Kasumi-1 (cell line): ENCODE measurements at regions not wholly inside any gene's neighbourhood (a gene's known extent, or its start where the extent isn't known, plus 50 kb on each side); places are given as distances from the start of the nearest gene placed in this dataset.

Experiments used
- DNase-seq, 2 experiments: peaks; one replicate each; lab custom pipeline; 2025; lab: John Stamatoyannopoulos, UW

DNA sequence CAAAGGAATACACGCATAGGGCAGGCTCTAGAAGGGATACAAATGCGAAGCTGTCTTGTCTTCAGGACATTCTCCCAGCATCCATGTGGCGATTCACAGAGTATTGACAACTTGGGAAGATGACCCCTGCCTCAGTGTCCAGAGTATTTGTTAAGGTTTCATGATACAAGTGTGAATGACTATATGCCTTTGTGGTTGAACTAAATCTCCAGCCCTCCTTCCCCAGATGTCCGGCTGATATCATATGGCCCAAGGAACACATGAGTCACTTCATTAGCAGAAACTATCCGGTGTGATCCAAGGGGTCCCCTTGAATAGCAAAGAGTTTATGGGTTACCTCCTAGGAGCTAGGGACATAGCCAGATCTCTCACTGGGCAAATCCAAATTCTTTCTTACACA lies 151.0 kb downstream of the INSIG2 start:
- DNase-seq = no peak

GRCh38 chr2:118237451-118237850 lies 149.2 kb downstream of the INSIG2 start:
- DNase-seq = no peak

GRCh38 chr2:118232796-118233195 lies 144.5 kb downstream of the INSIG2 start:
- DNase-seq = no peak

DNA sequence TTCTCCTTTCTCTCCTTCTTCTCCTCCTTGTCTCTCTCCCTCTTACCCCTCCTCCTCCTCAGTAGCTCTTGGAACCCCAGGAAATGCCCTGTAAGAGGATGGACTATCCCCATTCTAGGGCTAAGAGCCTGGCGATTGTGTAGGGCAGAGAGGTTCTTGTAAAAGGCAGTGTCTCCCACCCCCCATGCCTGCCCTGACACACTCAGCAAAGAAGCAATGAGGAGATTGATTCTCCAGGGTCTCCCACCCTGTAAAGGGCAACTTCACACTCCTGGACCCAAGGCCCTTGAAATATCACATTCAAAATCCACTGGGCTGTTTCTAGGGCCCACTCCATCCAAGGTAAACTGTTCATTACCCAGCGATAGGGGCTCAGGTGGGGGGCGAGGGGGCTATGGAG lies 144.1 kb downstream of the INSIG2 start:
- DNase-seq = no peak

- no peak for DNase-seq
Observed at GRCh38 chr2:118231759-118232158, 143.5 kb downstream of the INSIG2 start.

GRCh38 chr2:118227698-118228508 lies 139.6 kb downstream of the INSIG2 start:
- DNase-seq = no peak

- no peak for DNase-seq
Observed at GRCh38 chr2:118225666-118226065, 137.4 kb downstream of the INSIG2 start.

DNA sequence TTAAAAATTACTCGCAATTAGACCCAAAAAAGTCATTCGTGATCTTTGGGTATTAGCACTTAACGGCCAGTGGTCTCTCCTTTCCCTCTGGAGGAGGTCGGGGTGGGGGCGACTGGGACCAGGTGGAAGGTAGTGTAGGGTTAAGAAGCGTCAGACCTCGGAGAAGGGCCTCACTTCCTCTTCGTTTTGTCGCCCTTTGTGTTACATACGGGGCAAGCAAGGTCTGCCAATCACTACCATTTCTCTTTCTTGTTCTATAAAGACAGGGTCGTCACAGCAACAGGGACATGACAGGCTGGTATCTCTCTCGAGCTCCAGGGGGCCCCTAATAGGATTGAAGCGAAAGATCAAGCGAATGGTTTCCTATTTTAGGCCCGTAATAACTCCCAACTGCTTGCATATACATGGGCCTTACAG lies 136.6 kb downstream of the INSIG2 start:
- no peak for DNase-seq

GRCh38 chr2:118223992-118224894 lies 136.0 kb downstream of the INSIG2 start:
- DNase-seq = peak in 1 of 2 experiments; percentile 8

- no peak for DNase-seq
Observed at GRCh38 chr2:118223511-118223991, 135.3 kb downstream of the INSIG2 start.

- no peak for DNase-seq
Observed at GRCh38 chr2:118222672-118223421, 134.6 kb downstream of the INSIG2 start.

DNA sequence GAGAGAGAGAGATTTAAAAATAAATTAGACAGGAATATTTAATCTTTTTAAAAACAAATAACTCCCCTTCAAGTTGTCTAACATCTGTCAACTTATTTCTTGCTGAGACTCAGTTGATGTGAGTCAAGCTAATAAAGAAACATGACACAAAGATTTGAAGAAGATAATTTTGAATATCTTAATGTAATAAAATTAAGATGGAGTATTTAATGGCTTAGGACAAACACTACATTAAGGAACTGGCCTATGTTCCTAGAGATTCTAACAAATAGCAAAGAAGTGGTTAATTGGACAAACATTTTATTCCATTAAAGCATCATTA lies 134.0 kb downstream of the INSIG2 start:
- no peak for DNase-seq

DNA sequence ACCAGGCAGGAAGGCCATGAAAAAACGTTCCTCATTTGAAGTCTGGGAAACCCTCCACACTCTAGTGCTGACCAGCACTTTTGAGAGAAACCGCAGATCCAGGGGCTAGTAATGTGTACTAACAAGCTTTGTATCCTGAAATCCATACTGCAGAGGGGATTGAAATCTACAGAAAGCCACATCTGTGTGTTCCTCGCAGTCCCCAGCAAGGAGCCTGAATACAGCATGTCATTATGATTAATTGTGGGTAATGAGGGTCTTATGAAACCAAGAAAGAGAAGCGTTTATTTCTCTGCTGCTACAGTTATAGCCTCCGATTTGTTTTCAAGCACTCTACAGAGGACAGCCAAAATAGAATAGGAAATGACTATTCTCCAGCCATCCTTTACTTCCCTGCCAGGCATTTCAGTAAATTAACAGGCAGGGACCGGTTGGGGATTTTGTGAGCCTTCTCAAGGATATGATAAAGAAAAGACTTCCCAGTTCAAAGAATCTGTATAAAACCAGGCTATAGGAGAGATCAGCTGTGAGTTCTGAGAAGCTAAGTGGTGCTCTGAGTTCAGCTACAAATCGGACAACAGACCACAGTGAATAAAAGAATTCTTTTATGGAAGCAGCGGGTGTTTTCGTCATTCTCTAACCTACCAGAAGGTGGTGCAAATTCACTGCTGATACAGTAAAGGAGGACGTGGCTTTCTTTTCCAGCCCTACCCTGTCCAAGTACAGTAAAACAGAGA lies 133.4 kb downstream of the INSIG2 start:
- DNase-seq = peak; percentile 78 to 89

DNA sequence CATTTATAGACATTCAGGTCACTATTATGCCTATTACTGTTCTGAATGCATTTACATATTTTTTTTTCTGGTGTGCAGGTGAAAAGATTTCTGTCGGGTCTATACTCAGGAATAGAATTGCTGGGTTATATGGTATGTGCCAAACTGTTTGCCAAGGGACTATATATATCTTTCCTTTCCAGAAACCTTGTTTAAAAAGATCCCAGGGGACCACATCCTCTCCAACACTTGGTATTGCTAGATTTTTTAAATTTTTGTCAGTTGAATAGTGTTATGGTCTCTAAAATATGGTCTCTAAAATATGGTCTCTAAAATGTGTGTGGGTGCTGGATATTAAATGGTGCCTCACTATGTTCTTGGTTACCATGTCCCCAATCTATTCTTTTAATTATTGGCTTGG lies 131.3 kb downstream of the INSIG2 start:
- DNase-seq = no peak

GRCh38 chr2:118216224-118216623 lies 128.0 kb downstream of the INSIG2 start:
- DNase-seq = no peak

- DNase-seq = no peak
Observed at GRCh38 chr2:118209727-118210126, 121.5 kb downstream of the INSIG2 start.

DNA sequence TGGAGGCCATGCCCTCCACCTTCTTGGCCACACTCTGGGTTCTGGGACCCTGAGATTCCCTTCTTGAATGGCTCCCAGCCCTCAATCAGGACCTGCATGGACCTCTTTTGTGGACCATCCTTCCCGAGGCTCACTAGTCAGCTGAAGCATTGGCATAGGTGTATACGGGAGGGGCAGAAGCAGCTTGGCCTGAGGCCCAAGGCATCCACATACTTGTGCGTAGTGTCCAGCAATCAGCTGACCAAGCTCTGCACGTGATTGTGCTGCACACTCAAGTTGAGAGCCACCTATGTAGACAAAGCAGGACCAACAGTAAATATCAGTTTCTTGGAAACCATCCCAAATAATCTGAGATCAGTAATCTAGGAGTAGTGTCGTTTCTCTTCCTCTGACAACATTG lies 119.6 kb downstream of the INSIG2 start:
- DNase-seq = no peak

DNA sequence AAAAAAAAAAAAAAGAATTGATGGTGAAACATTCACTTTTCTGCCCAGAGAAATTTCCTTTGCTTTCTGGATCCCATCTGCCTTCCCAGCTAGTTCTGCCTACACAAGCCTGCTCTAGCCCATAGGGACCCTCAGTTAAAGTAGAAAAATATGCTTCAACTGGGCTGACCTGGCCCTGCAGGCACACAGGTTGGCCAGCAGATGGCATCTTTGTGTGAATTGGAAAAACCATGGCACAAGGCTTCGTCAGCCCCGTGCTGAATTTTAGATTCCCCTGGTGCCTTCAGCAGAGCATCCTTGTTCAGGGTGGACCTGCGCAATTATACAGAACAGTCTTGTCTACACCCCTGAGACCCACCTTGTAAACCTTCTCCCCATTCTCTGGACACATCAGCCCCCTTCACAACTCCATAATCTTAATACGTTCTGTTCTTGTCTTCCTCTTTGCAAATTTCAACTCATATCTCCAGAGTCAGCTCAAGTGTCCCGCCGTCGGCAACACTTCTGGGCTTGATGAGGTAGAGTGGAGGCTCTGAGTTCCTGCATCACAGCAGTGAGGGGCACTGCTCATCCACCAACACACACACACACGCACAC lies 114.5 kb downstream of the INSIG2 start:
- peak; percentile 58 to 76 for DNase-seq

DNA sequence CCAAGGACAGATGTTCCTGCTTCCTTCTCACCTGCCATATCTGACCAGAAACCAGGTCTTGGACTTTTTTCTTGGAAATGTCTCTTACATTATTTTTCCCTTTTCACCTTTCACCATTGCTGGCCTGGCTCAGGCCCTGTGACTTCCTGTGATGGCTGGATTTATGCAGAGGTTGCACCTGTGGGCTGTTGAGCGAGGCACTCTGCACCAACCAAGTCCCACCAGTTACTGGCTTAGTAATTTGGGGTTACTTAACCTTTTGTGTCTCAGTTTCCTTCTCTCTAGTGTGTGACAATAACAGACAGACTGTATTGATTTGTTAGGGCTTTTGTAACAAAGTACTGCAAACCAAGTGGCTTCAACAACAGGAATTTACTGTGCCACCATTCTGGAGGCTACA lies 110.0 kb downstream of the INSIG2 start:
- DNase-seq = no peak

- DNase-seq = no peak
Observed at GRCh38 chr2:118197011-118197675, 108.9 kb downstream of the INSIG2 start.

DNA sequence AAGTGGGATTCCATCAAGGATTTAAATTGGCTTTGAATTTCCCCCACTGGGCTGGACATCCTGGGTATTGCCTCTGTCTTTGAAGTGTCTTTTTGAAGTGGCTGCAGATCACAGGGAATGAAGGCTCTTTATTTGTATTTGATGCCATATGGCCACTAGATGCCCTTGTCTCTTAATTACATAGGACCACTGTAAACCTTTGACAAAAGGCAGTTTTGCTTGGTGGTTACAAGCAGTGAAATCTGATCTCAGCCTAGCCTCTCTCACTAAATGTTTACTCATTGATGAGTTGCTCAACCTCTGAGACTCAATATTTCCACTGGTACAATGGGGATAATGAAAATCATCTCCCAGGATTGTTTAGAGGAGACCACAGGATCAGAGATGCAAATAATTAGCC lies 102.2 kb downstream of the INSIG2 start:
- DNase-seq = no peak
